NB4 (cell line): ENCODE measurements at regions not wholly inside any gene's neighbourhood (a gene's known extent, or its start where the extent isn't known, plus 50 kb on each side); places are given as distances from the start of the nearest gene placed in this dataset.

Source experiments
- POLR2A ChIP-seq: IDR thresholded peaks from 2 replicates; pipeline ENCODE4 v1.6.1; 2011; ENCODE audit warnings: mild to moderate bottlenecking; ENCODE audit not compliant: insufficient read length; ENCODE audit errors: extremely low read depth
- TF ChIP-seq, protein P1 (sequence below): IDR thresholded peaks from one replicate; pipeline ENCODE4 v1.5.1; 2012; ENCODE audit warnings: low read depth, low read length

- no peak for TF ChIP-seq POLR2A
- TF ChIP-seq, protein P1, sequence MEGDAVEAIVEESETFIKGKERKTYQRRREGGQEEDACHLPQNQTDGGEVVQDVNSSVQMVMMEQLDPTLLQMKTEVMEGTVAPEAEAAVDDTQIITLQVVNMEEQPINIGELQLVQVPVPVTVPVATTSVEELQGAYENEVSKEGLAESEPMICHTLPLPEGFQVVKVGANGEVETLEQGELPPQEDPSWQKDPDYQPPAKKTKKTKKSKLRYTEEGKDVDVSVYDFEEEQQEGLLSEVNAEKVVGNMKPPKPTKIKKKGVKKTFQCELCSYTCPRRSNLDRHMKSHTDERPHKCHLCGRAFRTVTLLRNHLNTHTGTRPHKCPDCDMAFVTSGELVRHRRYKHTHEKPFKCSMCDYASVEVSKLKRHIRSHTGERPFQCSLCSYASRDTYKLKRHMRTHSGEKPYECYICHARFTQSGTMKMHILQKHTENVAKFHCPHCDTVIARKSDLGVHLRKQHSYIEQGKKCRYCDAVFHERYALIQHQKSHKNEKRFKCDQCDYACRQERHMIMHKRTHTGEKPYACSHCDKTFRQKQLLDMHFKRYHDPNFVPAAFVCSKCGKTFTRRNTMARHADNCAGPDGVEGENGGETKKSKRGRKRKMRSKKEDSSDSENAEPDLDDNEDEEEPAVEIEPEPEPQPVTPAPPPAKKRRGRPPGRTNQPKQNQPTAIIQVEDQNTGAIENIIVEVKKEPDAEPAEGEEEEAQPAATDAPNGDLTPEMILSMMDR, result no peak
These were observed 144.9 kb downstream of the URI1 start for GRCh38 chr19:30086916-30087315.
